Caco-2 (cell line): ENCODE measurements at regions not wholly inside any gene's neighbourhood (a gene's known extent, or its start where the extent isn't known, plus 50 kb on each side); places are given as distances from the start of the nearest gene placed in this dataset.

Source experiments
- BruUV-seq: library from RNA; stranded (reverse); fragments of 400-500 nt; replicated peaks from 2 replicates; lab custom pipeline; 2021; lab: Mats Ljungman, UMichigan
- CTCF ChIA-PET: fragments of 300-600 bp; sonication (Branson Sonifier 250); formaldehyde crosslinking; loops from one replicate; lab custom pipeline; 2022; ENCODE audit warnings: antibody characterized with exemption; lab: Charles Lee
- POLR2A ChIA-PET: fragments of 300-600 bp; sonication (Branson Sonifier 250); formaldehyde crosslinking; loops from one replicate; lab custom pipeline; 2022; ENCODE audit warnings: antibody characterized with exemption; lab: Charles Lee
- DNase-seq, 2 experiments: peaks; one replicate each; pipeline versions ENCODE4 v3.0.0 to v3.0.0-alpha.2; 2020 to 2022
- H3K27me3 ChIP-seq: replicated peaks from 2 replicates; pipeline ENCODE4 v1.6.0; 2011; ENCODE audit warnings: low read length; ENCODE audit not compliant: control insufficient read depth, insufficient read depth
- H3K36me3 ChIP-seq: 2 replicates; pipeline ENCODE4 v1.5.1; 2011; ENCODE audit warnings: low read length; ENCODE audit not compliant: control insufficient read depth, insufficient read depth
- H3K4me1 ChIP-seq: fragments of 250-450 bp; sonication (Bioruptor Pico); 2 replicates; pipeline ENCODE4 v1.5.1; 2020; ENCODE audit warnings: mild to moderate bottlenecking
- H3K4me3 ChIP-seq: 2 replicates; pipeline ENCODE4 v1.5.1; 2011; ENCODE audit warnings: low read depth, mild to moderate bottlenecking, control low read depth, low read length
- H3K9me3 ChIP-seq: fragments of 250-450 bp; sonication (Bioruptor Pico); 2 replicates; pipeline ENCODE4 v1.5.1; 2020; ENCODE audit warnings: mild to moderate bottlenecking, moderate library complexity
- H3K27ac Mint-ChIP-seq: one replicate; pipeline ENCODE4 v1.8.0; 2022; ENCODE audit warnings: mixed read lengths; ENCODE audit not compliant: unreplicated experiment
- H3K27me3 Mint-ChIP-seq: one replicate; pipeline ENCODE4 v1.8.0; 2022; ENCODE audit warnings: mixed read lengths; ENCODE audit not compliant: insufficient read depth, unreplicated experiment
- H3K36me3 Mint-ChIP-seq: one replicate; pipeline ENCODE4 v1.8.0; 2022; ENCODE audit warnings: mild to moderate bottlenecking, mixed read lengths; ENCODE audit not compliant: insufficient read depth, unreplicated experiment
- H3K4me1 Mint-ChIP-seq: one replicate; pipeline ENCODE4 v1.8.0; 2022; ENCODE audit warnings: low read depth, mixed read lengths; ENCODE audit not compliant: unreplicated experiment
- H3K4me3 Mint-ChIP-seq: one replicate; pipeline ENCODE4 v1.8.0; 2022; ENCODE audit warnings: mild to moderate bottlenecking, moderate library complexity, mixed read lengths; ENCODE audit not compliant: unreplicated experiment
- H3K9me3 Mint-ChIP-seq: one replicate; pipeline ENCODE4 v1.8.0; 2022; ENCODE audit warnings: mixed read lengths; ENCODE audit not compliant: unreplicated experiment
- intact Hi-C: fragments of 100-400 bp; cut with micrococcal nuclease; formaldehyde crosslinking; loops from one replicate; pipeline ENCODE4 v1.10.0; 2022; ENCODE audit not compliant: unreplicated experiment
- TF ChIP-seq, protein P1 (sequence below), 2 experiments: fragments of 200-600 bp in 1 of 2; IDR thresholded peaks; 1 replicate in 1 of 2; 2 replicates in 1 of 2; pipeline versions ENCODE4 v1.5.1 to v1.8.0; 2011 to 2022; ENCODE audit warnings: antibody characterized with exemption in 1 of 2, control low read depth in 1 of 2, inconsistent platforms in 1 of 2, low read depth in 1 of 2, low read length in 1 of 2, mild to moderate bottlenecking in 1 of 2, moderate library complexity in 1 of 2; ENCODE audit not compliant: insufficient read depth in 1 of 2, severe bottlenecking in 1 of 2, unreplicated experiment in 1 of 2

DNA sequence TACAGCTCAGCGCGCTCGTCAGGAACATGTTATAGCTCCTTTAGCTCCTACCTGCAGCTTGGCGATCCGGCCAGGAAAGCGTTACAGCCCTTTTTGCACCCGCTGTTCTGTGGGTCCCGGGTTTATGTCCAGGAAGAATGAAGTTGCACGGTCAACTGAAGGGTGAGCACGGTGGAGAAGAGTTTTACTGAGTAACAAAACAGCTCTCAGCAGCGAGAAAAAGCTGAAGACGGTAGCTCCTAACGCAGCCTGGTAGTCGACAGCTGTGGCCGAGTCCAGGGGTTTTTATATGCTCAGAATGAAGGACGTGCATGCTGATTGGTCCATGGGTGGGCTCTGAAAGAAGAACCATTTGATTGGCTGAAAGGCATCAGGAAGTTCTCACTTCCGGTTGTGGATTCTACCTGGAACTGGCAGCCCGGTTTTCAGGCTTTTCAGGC, 1830.1 kb upstream of the NUDT12 start:
- Mint-ChIP-seq H3K4me3 (no peak overlapping the region), H3K27ac (no peak overlapping the region), H3K4me1 (no peaks in the 10 kb centered on the region), H3K9me3 (no peaks in the 10 kb centered on the region), H3K36me3 (no peaks in the 10 kb centered on the region), H3K27me3 (no peaks in the 10 kb centered on the region)
- CTCF ChIA-PET = no interaction called here
- BruUV-seq = no TSS peak
- H3K9me3 ChIP-seq = no peaks in the 10 kb centered on the region
- H3K4me1 ChIP-seq = no peaks in the 10 kb centered on the region
- no peaks in the 10 kb centered on the region for H3K27me3 ChIP-seq
- no peaks in the 10 kb centered on the region for H3K36me3 ChIP-seq
- no peak for DNase-seq
- intact Hi-C loops = no loop called here
- POLR2A ChIA-PET = no interaction called here
- TF ChIP-seq, protein P1, sequence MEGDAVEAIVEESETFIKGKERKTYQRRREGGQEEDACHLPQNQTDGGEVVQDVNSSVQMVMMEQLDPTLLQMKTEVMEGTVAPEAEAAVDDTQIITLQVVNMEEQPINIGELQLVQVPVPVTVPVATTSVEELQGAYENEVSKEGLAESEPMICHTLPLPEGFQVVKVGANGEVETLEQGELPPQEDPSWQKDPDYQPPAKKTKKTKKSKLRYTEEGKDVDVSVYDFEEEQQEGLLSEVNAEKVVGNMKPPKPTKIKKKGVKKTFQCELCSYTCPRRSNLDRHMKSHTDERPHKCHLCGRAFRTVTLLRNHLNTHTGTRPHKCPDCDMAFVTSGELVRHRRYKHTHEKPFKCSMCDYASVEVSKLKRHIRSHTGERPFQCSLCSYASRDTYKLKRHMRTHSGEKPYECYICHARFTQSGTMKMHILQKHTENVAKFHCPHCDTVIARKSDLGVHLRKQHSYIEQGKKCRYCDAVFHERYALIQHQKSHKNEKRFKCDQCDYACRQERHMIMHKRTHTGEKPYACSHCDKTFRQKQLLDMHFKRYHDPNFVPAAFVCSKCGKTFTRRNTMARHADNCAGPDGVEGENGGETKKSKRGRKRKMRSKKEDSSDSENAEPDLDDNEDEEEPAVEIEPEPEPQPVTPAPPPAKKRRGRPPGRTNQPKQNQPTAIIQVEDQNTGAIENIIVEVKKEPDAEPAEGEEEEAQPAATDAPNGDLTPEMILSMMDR (IDR thresholded peaks at IDR 0.05; ENCODE audit: insufficient read depth in 1 of 2, low read depth in 1 of 2, low read length in 1 of 2, severe bottlenecking in 1 of 2, unreplicated experiment in 1 of 2) = no peak
- H3K4me3 ChIP-seq = no peak overlapping the region

DNA sequence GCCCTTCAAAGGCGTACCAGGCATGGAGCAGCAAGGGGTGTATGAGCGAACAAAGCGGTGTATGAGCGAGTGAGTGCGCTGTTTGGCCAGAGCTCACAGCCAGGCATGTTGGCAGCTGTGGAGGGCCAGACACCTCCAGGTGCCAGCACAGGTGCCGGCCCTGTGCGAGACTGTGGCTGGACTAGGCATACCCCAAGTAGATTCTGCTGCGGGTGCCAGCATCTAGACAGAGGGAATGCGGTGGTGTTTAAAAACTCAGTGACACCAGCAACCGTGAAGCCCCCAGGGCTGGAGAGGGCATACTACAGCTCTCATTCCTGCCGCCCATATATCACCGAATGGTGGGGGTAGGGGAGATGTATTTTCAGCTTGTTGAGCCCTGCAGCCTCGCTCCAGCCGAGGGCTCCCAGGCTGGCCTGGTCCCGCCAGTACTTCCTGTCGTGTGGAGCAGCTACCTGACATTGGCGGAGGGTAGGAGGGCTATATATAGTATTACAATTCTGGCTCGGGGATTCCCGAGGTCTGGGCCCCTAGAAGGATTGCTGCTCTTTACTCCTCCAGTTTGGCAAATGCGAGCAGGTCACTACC, 1829.6 kb upstream of the NUDT12 start:
- TF ChIP-seq, protein P1 (IDR thresholded peaks at IDR 0.05; ENCODE audit: insufficient read depth in 1 of 2, low read depth in 1 of 2, low read length in 1 of 2, severe bottlenecking in 1 of 2, unreplicated experiment in 1 of 2) = no peak

DNA sequence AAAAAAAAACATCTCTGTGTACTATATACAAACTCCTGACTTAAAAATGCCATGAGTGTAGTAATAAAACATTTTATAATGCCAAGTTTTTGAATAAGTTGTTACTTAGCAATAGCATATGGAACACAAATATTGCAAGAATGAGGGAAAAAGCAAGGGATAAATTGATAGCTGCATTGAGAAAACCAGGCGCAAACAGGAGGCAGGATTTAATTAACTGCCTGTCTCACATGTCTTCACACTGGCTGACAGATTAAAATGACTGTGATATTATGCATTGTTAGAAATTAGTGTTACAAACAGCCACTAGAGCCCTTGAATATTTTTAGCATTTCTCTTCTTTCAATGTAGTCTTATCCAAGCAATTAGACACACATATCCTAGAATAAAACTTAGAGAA, 1817.5 kb upstream of the NUDT12 start:
- intact Hi-C loops = no loop called here
- no peaks in the 10 kb centered on the region for H3K36me3 Mint-ChIP-seq
- TF ChIP-seq, protein P1 (IDR thresholded peaks at IDR 0.05; ENCODE audit: insufficient read depth in 1 of 2, low read depth in 1 of 2, low read length in 1 of 2, severe bottlenecking in 1 of 2, unreplicated experiment in 1 of 2) = no peak
- Histone ChIP-seq H3K36me3 (no peaks in the 10 kb centered on the region), H3K27me3 (no peaks in the 10 kb centered on the region), H3K4me3 (no peak overlapping the region), H3K9me3 (no peaks in the 10 kb centered on the region), H3K4me1 (no peaks in the 10 kb centered on the region)
- no peak overlapping the region for H3K27ac Mint-ChIP-seq
- POLR2A ChIA-PET = no interaction called here
- no peaks in the 10 kb centered on the region for H3K27me3 Mint-ChIP-seq
- no peaks in the 10 kb centered on the region for H3K9me3 Mint-ChIP-seq
- DNase-seq = no peak
- BruUV-seq = no TSS peak
- no peaks in the 10 kb centered on the region for H3K4me1 Mint-ChIP-seq
- CTCF ChIA-PET = no interaction called here
- H3K4me3 Mint-ChIP-seq = no peak overlapping the region

More for the DNA sequence above, 1829.6 kb upstream of the NUDT12 start:
- H3K36me3 Mint-ChIP-seq = no peaks in the 10 kb centered on the region
- H3K4me1 ChIP-seq = no peaks in the 10 kb centered on the region
- H3K4me1 Mint-ChIP-seq = no peaks in the 10 kb centered on the region
- H3K27ac Mint-ChIP-seq = no peak overlapping the region
- ChIA-PET CTCF (no interaction called here), POLR2A (no interaction called here)
- no peaks in the 10 kb centered on the region for H3K9me3 Mint-ChIP-seq
- no peak overlapping the region for H3K4me3 ChIP-seq
- no peak for DNase-seq
- BruUV-seq = no TSS peak
- H3K36me3 ChIP-seq = no peaks in the 10 kb centered on the region
- intact Hi-C loops = no loop called here
- no peak overlapping the region for H3K4me3 Mint-ChIP-seq
- no peaks in the 10 kb centered on the region for H3K27me3 Mint-ChIP-seq
- no peaks in the 10 kb centered on the region for H3K27me3 ChIP-seq
- no peaks in the 10 kb centered on the region for H3K9me3 ChIP-seq
